HL-60 (cell line): ENCODE measurements at regions not wholly inside any gene's neighbourhood (a gene's known extent, or its start where the extent isn't known, plus 50 kb on each side); places are given as distances from the start of the nearest gene placed in this dataset.

ENCODE experiments used
- SPI1 ChIP-seq: IDR thresholded peaks from 2 replicates; pipeline ENCODE4 v1.6.1; 2012; ENCODE audit warnings: low read depth, mild to moderate bottlenecking, borderline replicate concordance
- TF ChIP-seq, protein P1 (sequence below): IDR thresholded peaks from one replicate; pipeline ENCODE4 v1.5.1; 2011; ENCODE audit warnings: low read length, control low read depth, inconsistent platforms; ENCODE audit not compliant: insufficient read depth
- TF ChIP-seq, protein P2 (sequence below): IDR thresholded peaks from 2 replicates; pipeline ENCODE4 v1.6.1; 2012; ENCODE audit warnings: low read depth; ENCODE audit not compliant: insufficient replicate concordance

DNA sequence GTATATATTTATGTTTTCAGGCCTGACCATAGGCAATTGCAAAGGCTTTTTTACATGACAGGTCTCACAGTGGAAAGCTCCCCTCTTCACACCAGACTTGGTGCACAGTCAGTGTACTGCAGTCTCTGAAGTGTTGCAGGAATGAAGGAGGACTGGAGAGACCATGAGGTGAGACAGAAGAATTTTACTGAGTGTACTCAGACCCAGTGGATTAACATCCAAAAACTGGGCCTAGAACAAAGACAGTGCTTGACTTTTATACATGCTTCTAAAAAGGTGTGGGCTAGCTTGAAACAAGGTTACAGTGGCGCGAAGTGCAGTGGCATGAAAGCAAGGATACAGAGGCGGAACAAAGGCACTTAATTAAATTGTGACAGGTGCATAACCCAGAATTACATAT, 822.9 kb downstream of the RAPGEF2 start:
- TF ChIP-seq, protein P1, sequence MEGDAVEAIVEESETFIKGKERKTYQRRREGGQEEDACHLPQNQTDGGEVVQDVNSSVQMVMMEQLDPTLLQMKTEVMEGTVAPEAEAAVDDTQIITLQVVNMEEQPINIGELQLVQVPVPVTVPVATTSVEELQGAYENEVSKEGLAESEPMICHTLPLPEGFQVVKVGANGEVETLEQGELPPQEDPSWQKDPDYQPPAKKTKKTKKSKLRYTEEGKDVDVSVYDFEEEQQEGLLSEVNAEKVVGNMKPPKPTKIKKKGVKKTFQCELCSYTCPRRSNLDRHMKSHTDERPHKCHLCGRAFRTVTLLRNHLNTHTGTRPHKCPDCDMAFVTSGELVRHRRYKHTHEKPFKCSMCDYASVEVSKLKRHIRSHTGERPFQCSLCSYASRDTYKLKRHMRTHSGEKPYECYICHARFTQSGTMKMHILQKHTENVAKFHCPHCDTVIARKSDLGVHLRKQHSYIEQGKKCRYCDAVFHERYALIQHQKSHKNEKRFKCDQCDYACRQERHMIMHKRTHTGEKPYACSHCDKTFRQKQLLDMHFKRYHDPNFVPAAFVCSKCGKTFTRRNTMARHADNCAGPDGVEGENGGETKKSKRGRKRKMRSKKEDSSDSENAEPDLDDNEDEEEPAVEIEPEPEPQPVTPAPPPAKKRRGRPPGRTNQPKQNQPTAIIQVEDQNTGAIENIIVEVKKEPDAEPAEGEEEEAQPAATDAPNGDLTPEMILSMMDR, result no peak
- TF ChIP-seq, protein P2, sequence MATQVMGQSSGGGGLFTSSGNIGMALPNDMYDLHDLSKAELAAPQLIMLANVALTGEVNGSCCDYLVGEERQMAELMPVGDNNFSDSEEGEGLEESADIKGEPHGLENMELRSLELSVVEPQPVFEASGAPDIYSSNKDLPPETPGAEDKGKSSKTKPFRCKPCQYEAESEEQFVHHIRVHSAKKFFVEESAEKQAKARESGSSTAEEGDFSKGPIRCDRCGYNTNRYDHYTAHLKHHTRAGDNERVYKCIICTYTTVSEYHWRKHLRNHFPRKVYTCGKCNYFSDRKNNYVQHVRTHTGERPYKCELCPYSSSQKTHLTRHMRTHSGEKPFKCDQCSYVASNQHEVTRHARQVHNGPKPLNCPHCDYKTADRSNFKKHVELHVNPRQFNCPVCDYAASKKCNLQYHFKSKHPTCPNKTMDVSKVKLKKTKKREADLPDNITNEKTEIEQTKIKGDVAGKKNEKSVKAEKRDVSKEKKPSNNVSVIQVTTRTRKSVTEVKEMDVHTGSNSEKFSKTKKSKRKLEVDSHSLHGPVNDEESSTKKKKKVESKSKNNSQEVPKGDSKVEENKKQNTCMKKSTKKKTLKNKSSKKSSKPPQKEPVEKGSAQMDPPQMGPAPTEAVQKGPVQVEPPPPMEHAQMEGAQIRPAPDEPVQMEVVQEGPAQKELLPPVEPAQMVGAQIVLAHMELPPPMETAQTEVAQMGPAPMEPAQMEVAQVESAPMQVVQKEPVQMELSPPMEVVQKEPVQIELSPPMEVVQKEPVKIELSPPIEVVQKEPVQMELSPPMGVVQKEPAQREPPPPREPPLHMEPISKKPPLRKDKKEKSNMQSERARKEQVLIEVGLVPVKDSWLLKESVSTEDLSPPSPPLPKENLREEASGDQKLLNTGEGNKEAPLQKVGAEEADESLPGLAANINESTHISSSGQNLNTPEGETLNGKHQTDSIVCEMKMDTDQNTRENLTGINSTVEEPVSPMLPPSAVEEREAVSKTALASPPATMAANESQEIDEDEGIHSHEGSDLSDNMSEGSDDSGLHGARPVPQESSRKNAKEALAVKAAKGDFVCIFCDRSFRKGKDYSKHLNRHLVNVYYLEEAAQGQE, result no peak
- TF ChIP-seq SPI1, result no peak
